ENCODE measurements at regions not wholly inside any gene's neighbourhood (a gene's known extent, or its start where the extent isn't known, plus 50 kb on each side); places are given as distances from the start of the nearest gene placed in this dataset.

DNA sequence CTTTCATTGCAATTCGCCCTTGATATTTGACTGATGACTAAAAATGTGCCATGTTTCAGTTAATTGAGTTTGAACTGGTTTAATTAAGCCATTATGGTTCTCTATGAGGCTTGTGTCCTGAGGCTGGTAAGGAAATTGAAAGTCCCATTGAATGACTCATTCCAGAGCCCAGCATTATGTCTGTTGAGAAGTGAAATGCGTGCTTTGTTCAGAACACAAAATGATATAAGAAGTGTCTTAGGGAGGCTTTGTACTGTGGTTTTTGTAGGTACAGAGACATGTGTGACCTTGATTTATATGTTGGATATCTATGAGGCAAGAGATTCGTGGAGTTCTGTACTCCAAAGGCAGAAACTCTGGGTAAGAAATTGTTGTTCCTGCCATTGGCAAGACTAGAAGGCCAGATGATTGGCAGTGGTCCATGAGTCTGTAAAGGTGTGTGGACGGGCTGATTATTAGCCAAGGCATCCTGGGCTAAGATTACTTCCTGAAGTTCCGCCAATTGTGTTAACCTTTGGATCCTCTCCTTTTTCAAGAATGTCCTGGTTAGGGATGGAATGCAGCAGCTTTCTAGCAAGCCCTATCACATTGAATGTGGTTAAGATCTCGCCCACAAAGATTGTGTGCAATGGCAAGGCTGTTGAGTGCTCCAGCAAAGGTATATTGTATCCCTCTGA lies 103.7 kb downstream of the NPIPB5 start:
- no peak overlapping the region for H3K4me3 ChIP-seq (replicated peaks in 1 of 2; ENCODE audit: low read depth in 2 of 2, low read length in 2 of 2)
- TF ChIP-seq, protein P1, sequence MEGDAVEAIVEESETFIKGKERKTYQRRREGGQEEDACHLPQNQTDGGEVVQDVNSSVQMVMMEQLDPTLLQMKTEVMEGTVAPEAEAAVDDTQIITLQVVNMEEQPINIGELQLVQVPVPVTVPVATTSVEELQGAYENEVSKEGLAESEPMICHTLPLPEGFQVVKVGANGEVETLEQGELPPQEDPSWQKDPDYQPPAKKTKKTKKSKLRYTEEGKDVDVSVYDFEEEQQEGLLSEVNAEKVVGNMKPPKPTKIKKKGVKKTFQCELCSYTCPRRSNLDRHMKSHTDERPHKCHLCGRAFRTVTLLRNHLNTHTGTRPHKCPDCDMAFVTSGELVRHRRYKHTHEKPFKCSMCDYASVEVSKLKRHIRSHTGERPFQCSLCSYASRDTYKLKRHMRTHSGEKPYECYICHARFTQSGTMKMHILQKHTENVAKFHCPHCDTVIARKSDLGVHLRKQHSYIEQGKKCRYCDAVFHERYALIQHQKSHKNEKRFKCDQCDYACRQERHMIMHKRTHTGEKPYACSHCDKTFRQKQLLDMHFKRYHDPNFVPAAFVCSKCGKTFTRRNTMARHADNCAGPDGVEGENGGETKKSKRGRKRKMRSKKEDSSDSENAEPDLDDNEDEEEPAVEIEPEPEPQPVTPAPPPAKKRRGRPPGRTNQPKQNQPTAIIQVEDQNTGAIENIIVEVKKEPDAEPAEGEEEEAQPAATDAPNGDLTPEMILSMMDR (IDR thresholded peaks at IDR 0.05; ENCODE audit: low read depth, low read length): no peak

GRCh38 chr16:22618842-22619241 lies 108.2 kb downstream of the NPIPB5 start:
- no peak for DNase-seq (ENCODE audit: low read depth in 2 of 2)
- H3K4me3 ChIP-seq (replicated peaks in 1 of 2; ENCODE audit: low read depth in 2 of 2, low read length in 2 of 2): no peak overlapping the region
- TF ChIP-seq, protein P1 (IDR thresholded peaks at IDR 0.05; ENCODE audit: low read depth, low read length): no peak

More for the DNA sequence above, 103.7 kb downstream of the NPIPB5 start:
- peak in 1 of 2 donors; percentile 26 for DNase-seq (ENCODE audit: low read depth in 2 of 2)

GRCh38 chr16:22621586-22622155 lies 111.0 kb downstream of the NPIPB5 start:
- DNase-seq (ENCODE audit: low read depth in 2 of 2): no peak
- TF ChIP-seq, protein P1 (IDR thresholded peaks at IDR 0.05; ENCODE audit: low read depth, low read length): no peak
- H3K4me3 ChIP-seq (replicated peaks in 1 of 2; ENCODE audit: low read depth in 2 of 2, low read length in 2 of 2): no peak overlapping the region

- H3K4me3 ChIP-seq (replicated peaks in 1 of 2; ENCODE audit: low read depth in 2 of 2, low read length in 2 of 2): no peak overlapping the region
- DNase-seq (ENCODE audit: low read depth in 2 of 2): no peak
- TF ChIP-seq, protein P1 (IDR thresholded peaks at IDR 0.05; ENCODE audit: low read depth, low read length): no peak
These were observed 112.0 kb downstream of the NPIPB5 start for GRCh38 chr16:22622703-22623102.

GRCh38 chr16:22623351-22623781 lies 112.7 kb downstream of the NPIPB5 start:
- DNase-seq (ENCODE audit: low read depth in 2 of 2): peak; percentile 33 to 36
- H3K4me3 ChIP-seq (replicated peaks in 1 of 2; ENCODE audit: low read depth in 2 of 2, low read length in 2 of 2): no peak overlapping the region
- TF ChIP-seq, protein P1 (IDR thresholded peaks at IDR 0.05; ENCODE audit: low read depth, low read length): no peak

DNA sequence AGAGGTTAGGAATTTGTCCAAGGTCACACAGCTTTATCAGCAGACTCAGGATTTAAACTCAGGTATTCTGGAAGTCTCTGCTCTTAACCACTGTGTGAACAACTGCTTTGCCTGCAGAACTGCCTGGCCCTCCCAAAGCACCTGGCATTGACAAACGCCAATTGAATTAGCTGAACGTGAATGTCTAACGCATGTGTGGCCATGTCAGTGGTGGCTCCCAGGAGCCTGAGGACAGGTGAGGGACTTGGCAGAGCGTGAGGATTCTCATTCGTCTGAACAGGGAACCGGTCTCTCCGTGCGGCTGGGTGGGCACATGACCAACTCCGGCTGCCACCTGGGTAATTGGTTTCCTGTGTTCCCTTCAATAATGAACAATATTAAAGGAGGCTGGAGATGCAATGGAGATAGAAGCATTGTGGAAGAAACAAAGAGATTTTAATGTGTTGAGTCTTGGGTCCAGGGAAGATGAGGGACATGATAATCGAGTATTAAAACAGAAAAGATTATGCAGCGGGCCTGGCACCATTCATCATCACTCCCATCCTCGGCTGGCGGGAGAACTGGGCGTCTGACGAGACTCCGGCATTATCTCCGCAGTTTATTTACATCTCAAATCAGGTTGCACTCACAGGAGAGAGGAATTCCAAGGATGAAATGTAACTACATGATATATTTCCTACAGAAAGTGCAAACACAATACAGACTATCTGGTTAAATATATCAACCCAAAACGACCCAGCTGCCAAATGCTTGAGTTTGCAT lies 113.5 kb downstream of the NPIPB5 start:
- DNase-seq (ENCODE audit: low read depth in 2 of 2): no peak
- TF ChIP-seq, protein P1 (IDR thresholded peaks at IDR 0.05; ENCODE audit: low read depth, low read length): no peak
- no peak overlapping the region for H3K4me3 ChIP-seq (replicated peaks in 1 of 2; ENCODE audit: low read depth in 2 of 2, low read length in 2 of 2)
